H9 (cell line): ENCODE measurements at regions not wholly inside any gene's neighbourhood (a gene's known extent, or its start where the extent isn't known, plus 50 kb on each side); places are given as distances from the start of the nearest gene placed in this dataset.

Experiments
- DNase-seq: peaks from one replicate; pipeline ENCODE4 v3.0.0-alpha.2; 2017
- H2AFZ ChIP-seq: one replicate; pipeline ENCODE4 v1.6.1; 2013; ENCODE audit warnings: mild to moderate bottlenecking, low read length, control low read depth, moderate library complexity
- H2AK5ac ChIP-seq: 2 replicates; pipeline ENCODE4 v1.6.1; 2013; ENCODE audit warnings: low read length, control low read depth, mixed read lengths; ENCODE audit not compliant: insufficient read length
- H2BK120ac ChIP-seq: one replicate; pipeline ENCODE4 v1.6.1; 2013; ENCODE audit warnings: low read depth, mild to moderate bottlenecking, low read length, control low read depth, inconsistent platforms; ENCODE audit not compliant: poor library complexity, severe bottlenecking
- H2BK12ac ChIP-seq: 2 replicates; pipeline ENCODE4 v1.6.1; 2013; ENCODE audit warnings: low read length, control low read depth, mixed read lengths, low read depth; ENCODE audit not compliant: insufficient read length
- H2BK15ac ChIP-seq: 2 replicates; pipeline ENCODE4 v1.6.1; 2013; ENCODE audit warnings: low read depth, low read length, control low read depth
- H2BK20ac ChIP-seq: one replicate; pipeline ENCODE4 v1.6.1; 2013; ENCODE audit warnings: low read depth, mild to moderate bottlenecking, low read length, control low read depth, inconsistent platforms; ENCODE audit not compliant: poor library complexity, severe bottlenecking
- H2BK5ac ChIP-seq: 2 replicates; pipeline ENCODE4 v1.6.1; 2013; ENCODE audit warnings: low read length, control low read depth, mixed read lengths; ENCODE audit not compliant: insufficient read length
- H3K14ac ChIP-seq: 2 replicates; pipeline ENCODE4 v1.6.1; 2013; ENCODE audit warnings: low read length, control low read depth; ENCODE audit not compliant: insufficient read depth
- H3K18ac ChIP-seq: 2 replicates; pipeline ENCODE4 v1.6.1; 2013; ENCODE audit warnings: low read depth, mild to moderate bottlenecking, mixed read lengths, low read length, control low read depth; ENCODE audit not compliant: insufficient read length
- H3K23ac ChIP-seq: 2 replicates; pipeline ENCODE4 v1.6.1; 2013; ENCODE audit warnings: low read length, control low read depth, mixed read lengths, low read depth; ENCODE audit not compliant: insufficient read length
- H3K23me2 ChIP-seq: 2 replicates; pipeline ENCODE4 v1.6.1; 2013; ENCODE audit warnings: low read depth, mild to moderate bottlenecking, mixed read lengths, low read length, control low read depth; ENCODE audit not compliant: insufficient read length, poor library complexity, severe bottlenecking
- H3K27ac ChIP-seq: 2 replicates; pipeline ENCODE4 v1.5.1; 2013; ENCODE audit warnings: low read length, control low read depth, mixed read lengths, low read depth; ENCODE audit not compliant: insufficient read length
- H3K27me3 ChIP-seq: 2 replicates; pipeline ENCODE4 v1.6.1; 2013; ENCODE audit warnings: low read length, control low read depth, inconsistent platforms; ENCODE audit not compliant: insufficient read depth
- H3K4ac ChIP-seq: 2 replicates; pipeline ENCODE4 v1.6.1; 2013; ENCODE audit warnings: low read depth, mild to moderate bottlenecking, control low read depth, inconsistent platforms, low read length, moderate library complexity
- H3K4me1 ChIP-seq: 2 replicates; pipeline ENCODE4 v1.6.1; 2013; ENCODE audit warnings: low read length, control low read depth, inconsistent platforms; ENCODE audit not compliant: insufficient read depth
- H3K4me2 ChIP-seq: 2 replicates; pipeline ENCODE4 v1.6.1; 2013; ENCODE audit warnings: low read length, control low read depth, mixed read lengths; ENCODE audit not compliant: insufficient read length, insufficient read depth
- H3K56ac ChIP-seq: 2 replicates; pipeline ENCODE4 v1.6.1; 2013; ENCODE audit warnings: low read depth, mild to moderate bottlenecking, mixed read lengths, low read length, control low read depth; ENCODE audit not compliant: insufficient read length
- H3K79me1 ChIP-seq: 2 replicates; pipeline ENCODE4 v1.6.1; 2013; ENCODE audit warnings: low read depth, mild to moderate bottlenecking, moderate library complexity, low read length, control low read depth, inconsistent platforms; ENCODE audit not compliant: insufficient read depth, poor library complexity, severe bottlenecking
- H3K79me2 ChIP-seq: 2 replicates; pipeline ENCODE4 v1.6.1; 2013; ENCODE audit warnings: low read length, control low read depth, inconsistent platforms; ENCODE audit not compliant: insufficient read depth
- H3K9ac ChIP-seq: 2 replicates; pipeline ENCODE4 v1.6.1; 2013; ENCODE audit warnings: low read length, control low read depth, mixed read lengths; ENCODE audit not compliant: insufficient read length; ENCODE audit errors: extremely low read depth
- H3K9me3 ChIP-seq: one replicate; pipeline ENCODE4 v1.6.1; 2013; ENCODE audit warnings: low read depth, low read length, inconsistent platforms; ENCODE audit not compliant: control insufficient read depth
- H3T11ph ChIP-seq: one replicate; pipeline ENCODE4 v1.6.1; 2013; ENCODE audit warnings: mild to moderate bottlenecking, low read length, control low read depth, inconsistent platforms
- H4K20me1 ChIP-seq: one replicate; pipeline ENCODE4 v1.6.1; 2013; ENCODE audit not compliant: control insufficient read depth, insufficient read length, insufficient read depth
- H4K5ac ChIP-seq: 2 replicates; pipeline ENCODE4 v1.6.1; 2013; ENCODE audit warnings: low read depth, mild to moderate bottlenecking, mixed read lengths, low read length, control low read depth; ENCODE audit not compliant: insufficient read length
- H4K8ac ChIP-seq: replicated peaks from 2 replicates; pipeline ENCODE4 v1.6.1; 2013; ENCODE audit warnings: low read length, control low read depth, mixed read lengths, low read depth; ENCODE audit not compliant: insufficient read length
- H4K91ac ChIP-seq: 2 replicates; pipeline ENCODE4 v1.6.1; 2013; ENCODE audit warnings: low read depth, mild to moderate bottlenecking, moderate library complexity, mixed read lengths, low read length, control low read depth; ENCODE audit not compliant: insufficient read length
- H3K27ac Mint-ChIP-seq, 3 experiments: 2 replicates in 2 of 3; 3 replicates in 1 of 3; pipeline ENCODE4 v1.8.0; 2020 to 2021; ENCODE audit warnings: mixed read lengths in 3 of 3, mild to moderate bottlenecking in 1 of 3, moderate library complexity in 1 of 3
- H3K27me3 Mint-ChIP-seq: 2 replicates; pipeline ENCODE4 v1.8.0; 2021; ENCODE audit warnings: low read depth, mild to moderate bottlenecking, moderate library complexity, mixed read lengths
- H3K36me3 Mint-ChIP-seq, 3 experiments: 2 replicates in 2 of 3; 3 replicates in 1 of 3; pipeline ENCODE4 v1.8.0; 2020 to 2021; ENCODE audit warnings: low read depth in 3 of 3, mixed read lengths in 3 of 3; ENCODE audit not compliant: insufficient read depth in 1 of 3
- H3K4me1 Mint-ChIP-seq, 2 experiments: 2 replicates each; pipeline ENCODE4 v1.8.0; 2020; ENCODE audit warnings: mixed read lengths in 2 of 2
- H3K4me3 Mint-ChIP-seq, 2 experiments: 2 replicates in 1 of 2; 3 replicates in 1 of 2; pipeline ENCODE4 v1.8.0; 2020 to 2021; ENCODE audit warnings: mild to moderate bottlenecking in 2 of 2, mixed read lengths in 2 of 2, moderate library complexity in 1 of 2
- H3K9me3 Mint-ChIP-seq, 2 experiments: 2 replicates in 1 of 2; 3 replicates in 1 of 2; pipeline ENCODE4 v1.8.0; 2020; ENCODE audit warnings: mild to moderate bottlenecking in 2 of 2, mixed read lengths in 2 of 2, moderate library complexity in 1 of 2
- CTCF ChIP-seq: fragments of 200-600 bp; sonication (generic); conservative IDR thresholded peaks from 3 replicates; pipeline ENCODE4 v1.8.0; 2021; ENCODE audit warnings: antibody characterized with exemption, mild to moderate bottlenecking
- WGBS: extraction: QIAGEN DNeasy Blood & Tissue Kit; methylation state at CpG from one replicate; pipeline ENCODE4 v1.1.7; 2013; ENCODE audit warnings: missing lambda C conversion rate, low lambda C conversion rate, mixed read lengths; ENCODE audit not compliant: insufficient read length; ENCODE audit errors: extremely low coverage; 5-methylcytosine and 5-hydroxymethylcytosine counted together

- Histone ChIP-seq H4K8ac (no peak overlapping the region), H2BK20ac (no peak overlapping the region), H3K9ac (no peak overlapping the region), H2AK5ac (no peak overlapping the region), H4K20me1 (no peaks in the 10 kb centered on the region), H3K23me2 (no peaks in the 10 kb centered on the region), H2AFZ (no peak overlapping the region), H4K91ac (no peak overlapping the region), H3K79me2 (no peaks in the 10 kb centered on the region), H3K56ac (no peak overlapping the region), H2BK120ac (no peak overlapping the region), H3K23ac (no peak overlapping the region), H3K27ac (no peak overlapping the region), H3K9me3 (no peaks in the 10 kb centered on the region), H3K4me1 (no peaks in the 10 kb centered on the region), H3K4ac (no peak overlapping the region), H2BK12ac (no peak overlapping the region), H4K5ac (no peak overlapping the region), H3K79me1 (no peaks in the 10 kb centered on the region), H3K18ac (no peak overlapping the region), H3K4me2 (no peak overlapping the region), H2BK5ac (no peak overlapping the region), H2BK15ac (no peak overlapping the region), H3K27me3 (no peaks in the 10 kb centered on the region), H3K14ac (no peak overlapping the region), H3T11ph (no peak overlapping the region)
- Mint-ChIP-seq H3K27ac (no peak overlapping the region), H3K36me3 (no peaks in the 10 kb centered on the region), H3K4me1 (peaks cover 0 to 8% of the 10 kb centered on the region in 2 experiments; a peak in 1 of 4 replicates), H3K27me3 (no peaks in the 10 kb centered on the region), H3K4me3 (no peak overlapping the region), H3K9me3 (no peaks in the 10 kb centered on the region)
- no CpG with 5 or more reads among the region's 2 CpGs for WGBS
- no peak for TF ChIP-seq CTCF
- no peak for DNase-seq
Measured at GRCh38 chr3:107272471-107272870, 104.8 kb upstream of the CCDC54 start.
